ENCODE measurements at regions not wholly inside any gene's neighbourhood (a gene's known extent, or its start where the extent isn't known, plus 50 kb on each side); places are given as distances from the start of the nearest gene placed in this dataset.

DNA sequence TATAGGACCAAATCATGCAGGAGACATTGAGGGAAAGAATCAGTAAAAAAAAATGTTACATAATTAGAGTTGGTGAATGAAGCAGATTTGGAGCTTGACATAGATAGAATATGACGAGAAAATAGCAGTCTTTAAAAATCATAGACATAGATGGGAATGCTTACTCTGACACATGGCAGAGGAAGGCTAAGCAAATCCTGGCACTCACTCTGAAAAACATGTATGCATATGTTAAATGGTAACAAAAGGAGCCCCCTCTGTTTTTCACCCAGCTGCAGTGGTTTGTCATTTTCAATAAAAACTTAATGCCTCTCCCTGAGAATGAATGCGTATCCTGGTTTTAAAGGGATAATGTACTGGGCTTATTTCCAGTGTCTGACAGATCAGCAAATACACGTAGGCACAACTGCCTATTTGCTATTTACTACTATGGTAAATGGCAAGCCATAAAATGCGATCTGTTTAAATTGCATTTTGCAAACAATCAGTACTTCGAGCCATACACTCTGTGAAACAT, 561.2 kb upstream of the SEL1L start:
- no peak overlapping the region for H3K4me3 ChIP-seq (ENCODE audit: low read length)
- H3K27me3 ChIP-seq (ENCODE audit: control insufficient read depth, insufficient read depth, low read length) = no peaks in the 10 kb centered on the region
- no peak overlapping the region for H3K27ac ChIP-seq (ENCODE audit: low read depth, low read length)
- no peaks in the 10 kb centered on the region for H3K36me3 ChIP-seq (ENCODE audit: control insufficient read depth, insufficient read depth, low read length)
- no peaks in the 10 kb centered on the region for H3K4me1 ChIP-seq (ENCODE audit: control insufficient read depth, insufficient read depth, low read length)
- no peak overlapping the region for H3K9ac ChIP-seq (ENCODE audit: low read length)

DNA sequence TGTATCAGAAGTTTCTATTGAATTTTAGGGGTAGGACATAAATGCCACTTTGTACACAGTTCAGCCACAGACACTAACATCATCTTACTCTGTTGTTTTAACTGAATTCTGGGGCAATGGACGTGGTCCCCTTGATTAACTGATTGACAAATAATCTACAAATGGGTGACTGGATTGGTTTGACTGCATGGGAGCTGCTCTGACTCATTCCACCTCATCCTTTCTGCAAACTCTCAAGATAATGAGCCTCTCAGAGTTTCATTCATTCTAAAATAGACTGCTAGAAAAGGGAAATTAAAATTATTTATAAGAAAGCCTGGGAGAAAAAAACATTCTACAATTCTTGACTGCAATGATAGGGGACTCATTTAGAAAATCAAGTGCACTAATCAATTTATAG, 570.4 kb upstream of the SEL1L start:
- Histone ChIP-seq H3K4me1 (ENCODE audit: control insufficient read depth, insufficient read depth, low read length) (no peaks in the 10 kb centered on the region), H3K9ac (ENCODE audit: low read length) (no peak overlapping the region), H3K4me3 (ENCODE audit: low read length) (no peak overlapping the region), H3K27me3 (ENCODE audit: control insufficient read depth, insufficient read depth, low read length) (no peaks in the 10 kb centered on the region), H3K36me3 (ENCODE audit: control insufficient read depth, insufficient read depth, low read length) (no peaks in the 10 kb centered on the region), H3K27ac (ENCODE audit: low read depth, low read length) (no peak overlapping the region)

- H3K36me3 ChIP-seq (ENCODE audit: control insufficient read depth, insufficient read depth, low read length) = no peaks in the 10 kb centered on the region
- H3K4me3 ChIP-seq (ENCODE audit: low read length) = no peak overlapping the region
- no peak overlapping the region for H3K27ac ChIP-seq (ENCODE audit: low read depth, low read length)
- no peak overlapping the region for H3K9ac ChIP-seq (ENCODE audit: low read length)
- no peaks in the 10 kb centered on the region for H3K4me1 ChIP-seq (ENCODE audit: control insufficient read depth, insufficient read depth, low read length)
- H3K27me3 ChIP-seq (ENCODE audit: control insufficient read depth, insufficient read depth, low read length) = no peaks in the 10 kb centered on the region
These were observed 578.7 kb upstream of the SEL1L start for GRCh38 chr14:82112210-82112839.

GRCh38 chr14:82113007-82113406, 579.4 kb upstream of the SEL1L start:
- Histone ChIP-seq H3K36me3 (ENCODE audit: control insufficient read depth, insufficient read depth, low read length) (no peaks in the 10 kb centered on the region), H3K27me3 (ENCODE audit: control insufficient read depth, insufficient read depth, low read length) (no peaks in the 10 kb centered on the region), H3K4me1 (ENCODE audit: control insufficient read depth, insufficient read depth, low read length) (no peaks in the 10 kb centered on the region), H3K27ac (ENCODE audit: low read depth, low read length) (no peak overlapping the region), H3K9ac (ENCODE audit: low read length) (no peak overlapping the region), H3K4me3 (ENCODE audit: low read length) (no peak overlapping the region)

- Histone ChIP-seq H3K27ac (ENCODE audit: low read depth, low read length) (no peak overlapping the region), H3K9ac (ENCODE audit: low read length) (no peak overlapping the region)
These were observed 580.1 kb upstream of the SEL1L start for GRCh38 chr14:82113710-82114109.

DNA sequence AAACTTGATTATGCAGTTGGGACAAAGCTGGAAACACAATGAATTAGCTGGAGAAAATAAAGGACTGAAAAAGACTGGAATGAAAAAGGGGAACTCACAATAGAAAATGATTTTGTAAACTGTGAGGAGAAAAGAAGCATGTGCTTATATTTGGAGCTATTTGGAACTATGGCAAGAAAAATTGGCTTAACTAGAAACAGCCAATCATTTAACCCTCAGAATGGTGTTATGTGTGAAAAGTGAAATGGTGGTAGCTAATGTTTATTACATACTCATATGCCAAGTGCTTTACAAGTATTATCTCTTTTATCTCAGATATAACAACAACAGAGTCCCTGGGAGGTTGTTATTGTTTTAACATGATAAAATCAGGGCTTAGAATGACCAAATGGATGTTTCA, 583.1 kb upstream of the SEL1L start:
- no peak overlapping the region for H3K27ac ChIP-seq (ENCODE audit: low read depth, low read length)
- no peaks in the 10 kb centered on the region for H3K4me1 ChIP-seq (ENCODE audit: control insufficient read depth, insufficient read depth, low read length)
- H3K9ac ChIP-seq (ENCODE audit: low read length) = no peak overlapping the region
- no peaks in the 10 kb centered on the region for H3K27me3 ChIP-seq (ENCODE audit: control insufficient read depth, insufficient read depth, low read length)
- no peak overlapping the region for H3K4me3 ChIP-seq (ENCODE audit: low read length)
- no peaks in the 10 kb centered on the region for H3K36me3 ChIP-seq (ENCODE audit: control insufficient read depth, insufficient read depth, low read length)

More at GRCh38 chr14:82113710-82114109, 580.1 kb upstream of the SEL1L start:
- Histone ChIP-seq H3K4me1 (ENCODE audit: control insufficient read depth, insufficient read depth, low read length) (no peaks in the 10 kb centered on the region), H3K36me3 (ENCODE audit: control insufficient read depth, insufficient read depth, low read length) (no peaks in the 10 kb centered on the region), H3K4me3 (ENCODE audit: low read length) (no peak overlapping the region), H3K27me3 (ENCODE audit: control insufficient read depth, insufficient read depth, low read length) (no peaks in the 10 kb centered on the region)

DNA sequence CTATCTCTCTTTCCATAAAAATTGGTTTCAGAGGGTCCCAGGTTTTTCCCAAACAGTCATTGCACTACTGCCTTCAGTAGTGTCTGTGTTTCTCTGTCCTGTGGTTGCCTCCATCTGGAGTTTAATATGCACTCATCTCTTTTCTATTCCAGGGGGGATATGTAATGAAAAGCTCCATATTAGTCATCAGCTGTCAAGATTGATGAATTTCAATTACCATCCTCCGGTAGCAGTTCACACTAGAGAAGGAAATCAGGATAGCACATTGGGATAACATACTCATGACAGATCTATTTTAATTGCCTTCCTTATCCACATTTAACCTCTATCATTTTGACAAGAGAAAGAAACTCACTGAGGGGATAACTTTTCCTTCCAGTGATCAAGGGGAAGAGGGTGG, 589.0 kb upstream of the SEL1L start:
- H3K4me1 ChIP-seq (ENCODE audit: control insufficient read depth, insufficient read depth, low read length) = no peaks in the 10 kb centered on the region
- no peak overlapping the region for H3K4me3 ChIP-seq (ENCODE audit: low read length)

GRCh38 chr14:82124511-82124910, 590.9 kb upstream of the SEL1L start:
- no peaks in the 10 kb centered on the region for H3K4me1 ChIP-seq (ENCODE audit: control insufficient read depth, insufficient read depth, low read length)

More for the DNA sequence above, 589.0 kb upstream of the SEL1L start:
- Histone ChIP-seq H3K27ac (ENCODE audit: low read depth, low read length) (no peak overlapping the region), H3K27me3 (ENCODE audit: control insufficient read depth, insufficient read depth, low read length) (no peaks in the 10 kb centered on the region), H3K9ac (ENCODE audit: low read length) (no peak overlapping the region), H3K36me3 (ENCODE audit: control insufficient read depth, insufficient read depth, low read length) (no peaks in the 10 kb centered on the region)

DNA sequence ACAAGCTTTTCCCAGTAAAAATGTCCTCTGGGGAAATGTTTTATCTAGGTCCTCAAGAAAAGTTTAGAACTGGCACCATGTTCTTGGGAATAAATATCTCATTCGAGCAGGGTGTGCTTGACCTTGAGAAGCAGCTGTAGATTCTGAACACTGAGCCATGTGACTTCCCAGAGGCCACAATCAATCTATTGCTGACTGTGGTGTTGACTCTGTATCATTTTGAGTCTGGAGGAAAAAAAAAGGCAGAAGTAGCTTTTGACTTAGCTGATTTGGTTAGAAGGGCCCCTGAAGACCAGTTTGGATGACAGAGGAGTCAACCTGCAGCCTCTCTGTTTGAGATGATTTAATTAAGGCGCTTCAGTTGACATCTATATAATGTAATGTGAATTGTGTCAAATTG, 592.4 kb upstream of the SEL1L start:
- H3K4me3 ChIP-seq (ENCODE audit: low read length) = no peak overlapping the region

More at GRCh38 chr14:82124511-82124910, 590.9 kb upstream of the SEL1L start:
- Histone ChIP-seq H3K27ac (ENCODE audit: low read depth, low read length) (no peak overlapping the region), H3K9ac (ENCODE audit: low read length) (no peak overlapping the region), H3K27me3 (ENCODE audit: control insufficient read depth, insufficient read depth, low read length) (no peaks in the 10 kb centered on the region), H3K36me3 (ENCODE audit: control insufficient read depth, insufficient read depth, low read length) (no peaks in the 10 kb centered on the region), H3K4me3 (ENCODE audit: low read length) (no peak overlapping the region)

GRCh38 chr14:82134411-82134810, 600.8 kb upstream of the SEL1L start:
- H3K9ac ChIP-seq (ENCODE audit: low read length) = no peak overlapping the region
- no peaks in the 10 kb centered on the region for H3K27me3 ChIP-seq (ENCODE audit: control insufficient read depth, insufficient read depth, low read length)
- no peaks in the 10 kb centered on the region for H3K36me3 ChIP-seq (ENCODE audit: control insufficient read depth, insufficient read depth, low read length)
- no peak overlapping the region for H3K4me3 ChIP-seq (ENCODE audit: low read length)
- no peaks in the 10 kb centered on the region for H3K4me1 ChIP-seq (ENCODE audit: control insufficient read depth, insufficient read depth, low read length)
- no peak overlapping the region for H3K27ac ChIP-seq (ENCODE audit: low read depth, low read length)

More for the DNA sequence above, 592.4 kb upstream of the SEL1L start:
- Histone ChIP-seq H3K4me1 (ENCODE audit: control insufficient read depth, insufficient read depth, low read length) (no peaks in the 10 kb centered on the region), H3K27ac (ENCODE audit: low read depth, low read length) (no peak overlapping the region), H3K27me3 (ENCODE audit: control insufficient read depth, insufficient read depth, low read length) (no peaks in the 10 kb centered on the region), H3K9ac (ENCODE audit: low read length) (no peak overlapping the region), H3K36me3 (ENCODE audit: control insufficient read depth, insufficient read depth, low read length) (no peaks in the 10 kb centered on the region)

- H3K36me3 ChIP-seq (ENCODE audit: control insufficient read depth, insufficient read depth, low read length) = no peaks in the 10 kb centered on the region
- H3K27ac ChIP-seq (ENCODE audit: low read depth, low read length) = no peak overlapping the region
- no peak overlapping the region for H3K4me3 ChIP-seq (ENCODE audit: low read length)
- H3K4me1 ChIP-seq (ENCODE audit: control insufficient read depth, insufficient read depth, low read length) = no peaks in the 10 kb centered on the region
- H3K9ac ChIP-seq (ENCODE audit: low read length) = no peak overlapping the region
- no peaks in the 10 kb centered on the region for H3K27me3 ChIP-seq (ENCODE audit: control insufficient read depth, insufficient read depth, low read length)
These were observed 604.8 kb upstream of the SEL1L start for GRCh38 chr14:82138431-82138830.

- Histone ChIP-seq H3K4me1 (ENCODE audit: control insufficient read depth, insufficient read depth, low read length) (no peaks in the 10 kb centered on the region), H3K4me3 (ENCODE audit: low read length) (no peak overlapping the region), H3K36me3 (ENCODE audit: control insufficient read depth, insufficient read depth, low read length) (no peaks in the 10 kb centered on the region), H3K27ac (ENCODE audit: low read depth, low read length) (no peak overlapping the region), H3K27me3 (ENCODE audit: control insufficient read depth, insufficient read depth, low read length) (no peaks in the 10 kb centered on the region), H3K9ac (ENCODE audit: low read length) (no peak overlapping the region)
These were observed 613.2 kb upstream of the SEL1L start for GRCh38 chr14:82146846-82147245.

GRCh38 chr14:82153689-82154088, 620.0 kb upstream of the SEL1L start:
- H3K4me1 ChIP-seq (ENCODE audit: control insufficient read depth, insufficient read depth, low read length) = no peaks in the 10 kb centered on the region
- H3K4me3 ChIP-seq (ENCODE audit: low read length) = no peak overlapping the region
- no peaks in the 10 kb centered on the region for H3K27me3 ChIP-seq (ENCODE audit: control insufficient read depth, insufficient read depth, low read length)
- no peak overlapping the region for H3K27ac ChIP-seq (ENCODE audit: low read depth, low read length)
- H3K9ac ChIP-seq (ENCODE audit: low read length) = no peak overlapping the region
- no peaks in the 10 kb centered on the region for H3K36me3 ChIP-seq (ENCODE audit: control insufficient read depth, insufficient read depth, low read length)

Measured in rectal smooth muscle tissue (tissue), 1 donor.